ENCODE measurements at regions not wholly inside any gene's neighbourhood (a gene's known extent, or its start where the extent isn't known, plus 50 kb on each side); places are given as distances from the start of the nearest gene placed in this dataset.

- Mint-ChIP-seq H3K36me3 (no peaks in the 10 kb centered on the region), H3K27me3 (peaks cover 4 to 6% of the 10 kb centered on the region in 2 donors), H3K4me1 (no peaks in the 10 kb centered on the region), H3K4me3 (no peak overlapping the region), H3K9me3 (peaks cover 0 to 3% (median 0%) of the 10 kb centered on the region in 3 donors), H3K27ac (no peak overlapping the region)
- ATAC-seq (replicated peaks in 1 of 4): no peak
- Histone ChIP-seq H3K27ac (ENCODE audit: low read length) (no peak overlapping the region), H3K27me3 (replicated peaks in 1 of 2; ENCODE audit: control insufficient read depth in 2 of 2, extremely low read depth in 1 of 2, insufficient read depth in 2 of 2, low read length in 1 of 2) (peaks cover 0 to 3% of the 10 kb centered on the region in 2 experiments), H3K9me3 (no peaks in the 10 kb centered on the region), H3K36me3 (ENCODE audit: control insufficient read depth in 2 of 2, extremely low read depth in 1 of 2, insufficient read depth in 1 of 2, low read length in 1 of 2) (no peaks in the 10 kb centered on the region), H3K4me1 (ENCODE audit: control insufficient read depth in 1 of 2, extremely low read depth in 1 of 2, insufficient read depth in 2 of 2, low read length in 2 of 2) (no peaks in the 10 kb centered on the region), H3K4me3 (ENCODE audit: control insufficient read depth in 1 of 2, extremely low read depth in 1 of 2, low read length in 1 of 2) (no peak overlapping the region)
- no peak for DNase-seq
- 86% methylated on average over 1 of the region's 2 CpGs for WGBS (ENCODE audit: insufficient coverage)
- CTCF ChIA-PET: no interaction called here
- POLR2A ChIA-PET: interaction anchor here in 1 of 2 donors (0.7 kb wide), 1 partner anchor 996 kb away, joined by 6 read pairs; no protein-coding TSS in a partner anchor
These were observed 118.9 kb downstream of the SUDS3 start for GRCh38 chr12:118495296-118495695.

GRCh38 chr12:118498171-118498570 lies 121.8 kb downstream of the SUDS3 start:
- Histone ChIP-seq H3K4me3 (ENCODE audit: control insufficient read depth in 1 of 2, extremely low read depth in 1 of 2, low read length in 1 of 2) (no peak overlapping the region), H3K27ac (ENCODE audit: low read length) (no peak overlapping the region), H3K9me3 (no peaks in the 10 kb centered on the region), H3K36me3 (ENCODE audit: control insufficient read depth in 2 of 2, extremely low read depth in 1 of 2, insufficient read depth in 1 of 2, low read length in 1 of 2) (no peaks in the 10 kb centered on the region), H3K27me3 (replicated peaks in 1 of 2; ENCODE audit: control insufficient read depth in 2 of 2, extremely low read depth in 1 of 2, insufficient read depth in 2 of 2, low read length in 1 of 2) (peaks cover 0 to 3% of the 10 kb centered on the region in 2 experiments), H3K4me1 (ENCODE audit: control insufficient read depth in 1 of 2, extremely low read depth in 1 of 2, insufficient read depth in 2 of 2, low read length in 2 of 2) (no peaks in the 10 kb centered on the region)
- no peak overlapping the region for H3K4me3 Mint-ChIP-seq
- CTCF ChIA-PET: no interaction called here
- no peak overlapping the region for H3K27ac Mint-ChIP-seq
- H3K36me3 Mint-ChIP-seq: no peaks in the 10 kb centered on the region
- DNase-seq (no peak), ATAC-seq (replicated peaks in 1 of 4) (no peak)
- H3K27me3 Mint-ChIP-seq: peaks cover 3 to 4% of the 10 kb centered on the region in 2 donors
- H3K9me3 Mint-ChIP-seq: no peaks in the 10 kb centered on the region
- POLR2A ChIA-PET: no interaction called here
- H3K4me1 Mint-ChIP-seq: no peaks in the 10 kb centered on the region
- WGBS (ENCODE audit: insufficient coverage): 62% methylated on average over 2 of the region's 3 CpGs

DNA sequence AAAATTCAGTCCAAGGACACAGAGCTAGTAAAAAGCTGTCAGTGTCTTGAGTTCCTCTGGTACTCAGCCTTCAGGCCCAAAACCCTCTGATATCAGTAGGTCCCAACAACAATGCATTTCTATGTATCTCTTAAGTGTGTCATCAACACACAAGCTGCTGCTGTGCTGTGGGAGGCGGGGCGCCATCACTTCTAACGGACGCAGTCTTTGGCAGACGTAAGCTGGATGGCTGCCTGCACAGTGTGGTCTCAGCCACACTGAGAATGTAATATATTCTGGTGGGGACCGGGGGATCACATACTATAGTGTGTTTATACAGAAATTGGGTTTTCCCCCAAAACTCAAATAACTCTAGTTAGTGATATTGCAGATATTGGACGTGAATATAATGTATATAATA lies 123.9 kb downstream of the SUDS3 start:
- peaks cover 0 to 5% of the 10 kb centered on the region in 2 experiments for H3K27me3 ChIP-seq (replicated peaks in 1 of 2; ENCODE audit: control insufficient read depth in 2 of 2, extremely low read depth in 1 of 2, insufficient read depth in 2 of 2, low read length in 1 of 2)
- Mint-ChIP-seq H3K36me3 (no peaks in the 10 kb centered on the region), H3K27me3 (peaks cover 3 to 4% of the 10 kb centered on the region in 2 donors), H3K4me1 (no peaks in the 10 kb centered on the region), H3K9me3 (no peaks in the 10 kb centered on the region), H3K27ac (no peak overlapping the region), H3K4me3 (no peak overlapping the region)
- ATAC-seq (replicated peaks in 1 of 4) (no peak), DNase-seq (no peak)
- no CpG with 5 or more reads among the region's 7 CpGs for WGBS (ENCODE audit: insufficient coverage)
- H3K27ac ChIP-seq (ENCODE audit: low read length): no peak overlapping the region
- CTCF ChIA-PET: no interaction called here
- no peaks in the 10 kb centered on the region for H3K4me1 ChIP-seq (ENCODE audit: control insufficient read depth in 1 of 2, extremely low read depth in 1 of 2, insufficient read depth in 2 of 2, low read length in 2 of 2)
- no peaks in the 10 kb centered on the region for H3K36me3 ChIP-seq (ENCODE audit: control insufficient read depth in 2 of 2, extremely low read depth in 1 of 2, insufficient read depth in 1 of 2, low read length in 1 of 2)
- POLR2A ChIA-PET: no interaction called here
- no peaks in the 10 kb centered on the region for H3K9me3 ChIP-seq
- H3K4me3 ChIP-seq (ENCODE audit: control insufficient read depth in 1 of 2, extremely low read depth in 1 of 2, low read length in 1 of 2): no peak overlapping the region

GRCh38 chr12:118501489-118501888 lies 125.1 kb downstream of the SUDS3 start:
- no peak overlapping the region for H3K4me3 Mint-ChIP-seq
- ChIA-PET CTCF (no interaction called here), POLR2A (no interaction called here)
- no peaks in the 10 kb centered on the region for H3K9me3 Mint-ChIP-seq
- H3K36me3 ChIP-seq (ENCODE audit: control insufficient read depth in 2 of 2, extremely low read depth in 1 of 2, insufficient read depth in 1 of 2, low read length in 1 of 2): no peaks in the 10 kb centered on the region
- H3K4me3 ChIP-seq (ENCODE audit: control insufficient read depth in 1 of 2, extremely low read depth in 1 of 2, low read length in 1 of 2): no peak overlapping the region
- WGBS (ENCODE audit: insufficient coverage): 55% methylated on average over 2 of the region's 3 CpGs
- H3K27ac Mint-ChIP-seq: no peak overlapping the region
- H3K9me3 ChIP-seq: no peaks in the 10 kb centered on the region
- no peaks in the 10 kb centered on the region for H3K4me1 ChIP-seq (ENCODE audit: control insufficient read depth in 1 of 2, extremely low read depth in 1 of 2, insufficient read depth in 2 of 2, low read length in 2 of 2)
- no peaks in the 10 kb centered on the region for H3K36me3 Mint-ChIP-seq
- no peak for DNase-seq
- H3K27ac ChIP-seq (ENCODE audit: low read length): no peak overlapping the region
- H3K4me1 Mint-ChIP-seq: no peaks in the 10 kb centered on the region
- no peak for ATAC-seq (replicated peaks in 1 of 4)
- H3K27me3 ChIP-seq (replicated peaks in 1 of 2; ENCODE audit: control insufficient read depth in 2 of 2, extremely low read depth in 1 of 2, insufficient read depth in 2 of 2, low read length in 1 of 2): peaks cover 0 to 5% of the 10 kb centered on the region in 2 experiments
- H3K27me3 Mint-ChIP-seq: peaks cover 3 to 4% of the 10 kb centered on the region in 2 donors

GRCh38 chr12:118503476-118503875 lies 127.1 kb downstream of the SUDS3 start:
- Histone ChIP-seq H3K36me3 (ENCODE audit: control insufficient read depth in 2 of 2, extremely low read depth in 1 of 2, insufficient read depth in 1 of 2, low read length in 1 of 2) (no peaks in the 10 kb centered on the region), H3K4me1 (ENCODE audit: control insufficient read depth in 1 of 2, extremely low read depth in 1 of 2, insufficient read depth in 2 of 2, low read length in 2 of 2) (no peaks in the 10 kb centered on the region), H3K9me3 (no peaks in the 10 kb centered on the region), H3K27me3 (replicated peaks in 1 of 2; ENCODE audit: control insufficient read depth in 2 of 2, extremely low read depth in 1 of 2, insufficient read depth in 2 of 2, low read length in 1 of 2) (peaks cover 0 to 2% of the 10 kb centered on the region in 2 experiments), H3K27ac (ENCODE audit: low read length) (no peak overlapping the region), H3K4me3 (ENCODE audit: control insufficient read depth in 1 of 2, extremely low read depth in 1 of 2, low read length in 1 of 2) (no peak overlapping the region)
- no peaks in the 10 kb centered on the region for H3K4me1 Mint-ChIP-seq
- ChIA-PET POLR2A (no interaction called here), CTCF (interaction anchor here in 1 of 2 donors (0.7 kb wide), 1 partner anchor 675 kb away, joined by 4 read pairs; no protein-coding TSS in a partner anchor)
- no peak overlapping the region for H3K4me3 Mint-ChIP-seq
- H3K9me3 Mint-ChIP-seq: no peaks in the 10 kb centered on the region
- no peaks in the 10 kb centered on the region for H3K36me3 Mint-ChIP-seq
- ATAC-seq (replicated peaks in 1 of 4) (no peak), DNase-seq (no peak)
- peaks cover 6 to 10% of the 10 kb centered on the region in 2 donors for H3K27me3 Mint-ChIP-seq
- 67% methylated on average over 1 of the region's 3 CpGs for WGBS (ENCODE audit: insufficient coverage)
- no peak overlapping the region for H3K27ac Mint-ChIP-seq

GRCh38 chr12:118512669-118513068 lies 136.3 kb downstream of the SUDS3 start:
- H3K27ac Mint-ChIP-seq: no peak overlapping the region
- H3K4me1 ChIP-seq (ENCODE audit: control insufficient read depth in 1 of 2, extremely low read depth in 1 of 2, insufficient read depth in 2 of 2, low read length in 2 of 2): no peaks in the 10 kb centered on the region
- peaks cover 9% of the 10 kb centered on the region in 2 donors for H3K27me3 Mint-ChIP-seq
- H3K27me3 ChIP-seq (replicated peaks in 1 of 2; ENCODE audit: control insufficient read depth in 2 of 2, extremely low read depth in 1 of 2, insufficient read depth in 2 of 2, low read length in 1 of 2): no peaks in the 10 kb centered on the region
- no peaks in the 10 kb centered on the region for H3K36me3 ChIP-seq (ENCODE audit: control insufficient read depth in 2 of 2, extremely low read depth in 1 of 2, insufficient read depth in 1 of 2, low read length in 1 of 2)
- no peak overlapping the region for H3K27ac ChIP-seq (ENCODE audit: low read length)
- ChIA-PET CTCF (interaction anchor here in 1 of 2 donors (0.6 kb wide), 1 partner anchor 11 kb away, joined by 3 read pairs; no protein-coding TSS in a partner anchor), POLR2A (no interaction called here)
- no peak overlapping the region for H3K4me3 Mint-ChIP-seq
- ATAC-seq (replicated peaks in 1 of 4) (no peak), DNase-seq (no peak)
- H3K9me3 ChIP-seq: no peaks in the 10 kb centered on the region
- no peak overlapping the region for H3K4me3 ChIP-seq (ENCODE audit: control insufficient read depth in 1 of 2, extremely low read depth in 1 of 2, low read length in 1 of 2)
- H3K36me3 Mint-ChIP-seq: no peaks in the 10 kb centered on the region
- H3K9me3 Mint-ChIP-seq: peaks cover 0 to 18% (median 6%) of the 10 kb centered on the region in 3 donors
- no peaks in the 10 kb centered on the region for H3K4me1 Mint-ChIP-seq
- no CpG with 5 or more reads among the region's 5 CpGs for WGBS (ENCODE audit: insufficient coverage)

- Histone ChIP-seq H3K4me3 (ENCODE audit: control insufficient read depth in 1 of 2, extremely low read depth in 1 of 2, low read length in 1 of 2) (no peak overlapping the region), H3K27ac (ENCODE audit: low read length) (no peak overlapping the region), H3K36me3 (ENCODE audit: control insufficient read depth in 2 of 2, extremely low read depth in 1 of 2, insufficient read depth in 1 of 2, low read length in 1 of 2) (no peaks in the 10 kb centered on the region), H3K9me3 (no peaks in the 10 kb centered on the region), H3K27me3 (replicated peaks in 1 of 2; ENCODE audit: control insufficient read depth in 2 of 2, extremely low read depth in 1 of 2, insufficient read depth in 2 of 2, low read length in 1 of 2) (no peaks in the 10 kb centered on the region), H3K4me1 (ENCODE audit: control insufficient read depth in 1 of 2, extremely low read depth in 1 of 2, insufficient read depth in 2 of 2, low read length in 2 of 2) (no peaks in the 10 kb centered on the region)
- CTCF ChIA-PET: no interaction called here
- Mint-ChIP-seq H3K9me3 (peaks cover 0 to 22% (median 6%) of the 10 kb centered on the region in 3 donors), H3K4me3 (no peak overlapping the region), H3K36me3 (no peaks in the 10 kb centered on the region), H3K27ac (no peak overlapping the region), H3K27me3 (peaks cover 5 to 7% of the 10 kb centered on the region in 2 donors), H3K4me1 (no peaks in the 10 kb centered on the region)
- no peak for ATAC-seq (replicated peaks in 1 of 4)
- no peak for DNase-seq
- POLR2A ChIA-PET: no interaction called here
- WGBS (ENCODE audit: insufficient coverage): 67% methylated on average over 3 of the region's 4 CpGs
These were observed 137.3 kb downstream of the SUDS3 start for GRCh38 chr12:118513611-118514010.

Measured in T-cell (primary cell).